Activated CD4-positive, CD25-positive, alpha-beta regulatory T cell treated with anti-CD3 and anti-CD28 coated beads, Interleukin-2, amount 50 U/mL, for 24 hours (primary cell): ENCODE measurements at regions not wholly inside any gene's neighbourhood (a gene's known extent, or its start where the extent isn't known, plus 50 kb on each side); places are given as distances from the start of the nearest gene placed in this dataset.
"Not testable (repeated sequence)": the region's sequence is repeated elsewhere in the genome, so short reads cannot be mapped to it uniquely, and the experiment has no call there.

Experiments
- ATAC-seq, 2 donors: fragments of 150-1000 bp; cut with Tn5 transposase; one replicate each; pipeline ENCODE4 v1.10.0; 2021; ENCODE audit warnings: mild to moderate bottlenecking in 1 of 2, moderate library complexity in 1 of 2

DNA sequence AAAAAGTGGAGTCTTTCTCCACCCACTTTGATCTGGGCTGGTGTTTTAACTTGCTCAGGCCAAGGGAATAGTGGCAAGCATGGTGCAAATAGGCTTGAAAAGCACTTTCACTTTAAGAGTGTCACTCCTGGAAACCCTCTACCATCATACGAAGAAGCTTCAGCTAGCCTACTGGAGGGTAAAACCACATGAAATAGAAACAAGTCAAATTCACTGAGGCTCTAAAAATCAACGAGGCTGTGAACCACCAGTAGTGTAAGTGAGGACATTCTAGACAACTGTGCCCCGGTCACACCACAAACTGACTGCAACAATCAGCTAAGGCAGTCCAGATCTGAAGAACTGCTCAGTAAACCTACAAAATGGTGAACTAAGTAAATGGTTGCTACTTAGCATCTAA is 2366.3 kb upstream of the C9orf72 start:
- ATAC-seq: no peak

DNA sequence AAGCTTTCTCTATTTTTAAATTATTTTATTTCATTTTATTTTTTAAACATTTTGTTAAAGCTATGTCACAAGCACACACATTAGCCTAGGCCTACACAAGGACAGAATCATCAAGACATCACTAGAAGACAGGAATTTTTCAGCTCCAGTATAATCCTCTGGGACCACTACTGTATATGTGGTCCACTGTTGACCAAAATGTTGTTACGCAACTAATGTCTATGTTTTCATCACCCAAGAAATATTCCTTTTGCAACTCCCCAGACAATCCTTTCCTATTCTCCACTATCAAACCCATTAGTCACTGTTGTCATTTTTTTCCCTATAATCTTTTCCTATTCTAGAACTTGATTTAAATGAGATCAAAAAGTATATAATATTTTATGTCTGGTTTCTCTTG is 2371.7 kb upstream of the C9orf72 start:
- ATAC-seq: no peak

GRCh38 chr9:29958469-29958868 is 2385.2 kb upstream of the C9orf72 start:
- ATAC-seq: no peak

- no peak for ATAC-seq
Measured at GRCh38 chr9:29965834-29966233, 2392.6 kb upstream of the C9orf72 start.

- no peak for ATAC-seq
Measured at GRCh38 chr9:29966247-29966646, 2393.0 kb upstream of the C9orf72 start.

DNA sequence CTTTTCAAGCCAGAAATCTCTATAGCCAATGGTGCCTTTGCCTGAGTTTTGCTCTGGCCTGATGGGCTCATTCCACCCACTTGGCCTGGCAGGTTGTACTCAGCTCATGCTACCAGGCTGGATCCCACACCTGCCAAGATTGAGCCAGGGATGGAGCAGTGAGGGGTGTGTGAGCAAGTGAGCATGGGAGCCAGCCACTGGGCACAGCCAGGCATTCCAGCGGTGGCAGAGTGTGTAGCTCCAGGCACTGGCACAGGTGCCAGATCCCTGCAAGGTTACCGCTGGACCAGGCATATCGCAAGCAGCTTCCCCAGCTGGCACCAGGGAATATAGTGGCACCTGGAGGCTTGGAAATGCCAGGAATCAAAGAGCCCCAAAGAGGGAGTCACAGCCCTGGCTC is 2395.6 kb upstream of the C9orf72 start:
- no peak for ATAC-seq

DNA sequence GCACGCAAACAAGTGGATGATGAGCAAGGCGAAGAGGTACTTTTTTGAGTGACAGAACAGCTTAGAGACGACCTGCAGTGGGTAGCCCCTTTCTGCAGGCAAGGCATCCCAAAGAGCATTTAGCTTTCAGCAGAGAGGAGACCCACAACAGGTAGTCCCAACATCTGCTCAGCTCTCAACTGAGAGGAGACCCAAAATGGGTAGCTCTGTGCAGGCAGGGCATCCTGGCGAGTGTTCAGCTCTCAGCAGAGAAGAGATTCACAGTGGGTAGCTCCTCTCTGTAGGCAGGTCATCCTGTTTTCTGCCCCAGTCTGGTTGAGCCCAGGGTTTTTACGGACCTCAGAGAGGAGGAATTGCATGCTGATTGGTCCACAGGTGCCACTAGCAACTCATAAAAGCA is 2396.1 kb upstream of the C9orf72 start:
- no peak for ATAC-seq

DNA sequence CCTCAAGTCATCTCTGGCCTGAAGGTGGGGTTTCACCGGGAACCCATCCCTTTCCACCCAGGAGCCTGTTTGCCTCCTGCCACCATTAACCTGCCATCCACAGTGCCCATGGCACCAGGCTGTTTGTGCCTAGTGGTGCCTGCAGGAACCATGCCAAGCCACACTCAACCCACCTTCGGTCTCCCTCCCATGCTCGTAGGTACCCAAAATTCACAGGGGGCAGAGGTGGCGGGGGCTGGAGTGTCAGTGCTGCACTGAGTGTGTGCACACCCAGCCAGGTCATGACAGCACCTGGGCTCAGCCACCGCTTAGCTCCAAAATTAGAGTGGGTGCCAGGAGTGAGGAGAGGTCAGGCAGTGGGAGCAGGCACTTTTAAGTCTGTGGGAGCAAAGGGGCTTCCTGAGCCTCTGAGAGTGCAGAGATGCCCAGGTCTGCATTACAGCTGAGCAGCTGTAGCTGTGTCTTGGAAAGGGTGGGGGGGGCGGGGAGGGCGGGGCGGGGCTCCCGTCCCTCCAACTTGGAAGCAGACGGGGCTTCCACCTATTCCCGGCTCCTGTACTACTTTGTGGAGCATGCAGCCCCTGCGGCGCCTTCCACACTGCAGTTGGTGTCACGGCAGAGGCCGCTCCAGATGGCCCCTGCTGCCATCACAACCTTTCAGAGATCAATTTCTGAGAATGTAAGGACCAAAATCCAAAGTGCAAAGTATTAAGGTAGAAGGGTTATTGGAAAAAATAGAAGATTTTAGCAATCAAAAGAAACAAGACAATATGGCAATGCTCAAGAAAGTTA is 2396.8 kb upstream of the C9orf72 start:
- ATAC-seq: no peak

DNA sequence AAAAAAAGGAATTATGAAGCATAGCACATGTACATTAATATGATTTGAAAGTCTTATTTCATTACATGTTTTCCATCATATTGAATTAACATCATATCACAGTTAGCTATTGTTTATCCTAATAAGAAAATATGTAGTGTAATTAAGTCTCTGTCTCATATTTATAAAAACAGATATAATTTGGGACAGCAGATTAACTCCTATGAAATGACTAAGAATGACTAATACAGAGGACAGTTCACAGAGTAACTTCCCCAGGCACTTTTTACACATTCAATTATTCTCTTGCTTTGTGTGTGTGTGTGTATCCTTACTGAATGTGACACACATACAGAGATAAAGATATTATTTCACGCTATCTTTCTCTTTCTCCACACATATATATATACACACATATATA is 2400.9 kb upstream of the C9orf72 start:
- no peak for ATAC-seq

DNA sequence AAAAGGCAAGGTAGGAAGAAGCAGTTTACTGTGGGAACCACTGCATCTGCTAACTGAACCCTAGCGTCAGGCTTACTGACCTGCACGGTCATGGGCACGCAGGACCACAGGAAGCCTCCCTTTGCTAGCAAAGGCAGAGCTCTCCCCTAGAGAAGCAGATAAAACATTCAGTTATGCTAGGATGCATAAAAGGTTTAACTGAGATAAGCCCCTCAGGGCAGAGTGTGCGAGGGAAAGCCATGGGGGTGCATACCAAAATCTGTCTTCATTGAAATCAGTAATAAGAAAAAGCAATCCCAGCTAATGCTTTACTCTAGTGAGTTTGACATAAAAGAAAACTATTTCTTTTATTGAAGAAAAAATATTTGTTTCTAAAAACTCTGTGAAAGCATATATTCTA is 2403.7 kb upstream of the C9orf72 start:
- ATAC-seq: no peak

DNA sequence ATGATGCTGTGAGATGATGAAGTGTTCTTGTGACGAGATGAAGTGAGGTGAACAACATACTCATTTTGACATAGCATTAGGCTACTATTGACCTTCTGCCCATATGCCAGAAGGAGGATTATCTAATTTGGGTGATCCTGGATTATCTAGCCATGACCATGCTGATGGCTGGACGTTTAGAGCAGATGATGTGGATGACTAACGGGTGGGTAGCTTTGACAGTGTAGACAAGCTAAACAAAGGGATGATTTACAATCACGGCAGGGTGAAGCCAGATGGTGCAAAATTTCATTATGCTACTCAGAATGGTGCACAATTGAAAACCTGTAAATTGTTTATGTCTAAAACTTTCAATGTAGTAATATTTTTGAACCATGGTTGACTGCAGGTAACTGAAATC is 2403.4 kb upstream of the ACO1 start:
- ATAC-seq: no peak

- no peak for ATAC-seq
Measured at GRCh38 chr9:29999645-30000044, 2384.8 kb upstream of the ACO1 start.

GRCh38 chr9:30010691-30011090 is 2373.8 kb upstream of the ACO1 start:
- no peak for ATAC-seq

- no peak for ATAC-seq
Measured at GRCh38 chr9:30012622-30013021, 2371.8 kb upstream of the ACO1 start.

- ATAC-seq: no peak
Measured at GRCh38 chr9:30015073-30015472, 2369.4 kb upstream of the ACO1 start.

- no peak for ATAC-seq
Measured at GRCh38 chr9:30020161-30020560, 2364.3 kb upstream of the ACO1 start.

- ATAC-seq: no peak
Measured at GRCh38 chr9:30035761-30036160, 2348.7 kb upstream of the ACO1 start.

DNA sequence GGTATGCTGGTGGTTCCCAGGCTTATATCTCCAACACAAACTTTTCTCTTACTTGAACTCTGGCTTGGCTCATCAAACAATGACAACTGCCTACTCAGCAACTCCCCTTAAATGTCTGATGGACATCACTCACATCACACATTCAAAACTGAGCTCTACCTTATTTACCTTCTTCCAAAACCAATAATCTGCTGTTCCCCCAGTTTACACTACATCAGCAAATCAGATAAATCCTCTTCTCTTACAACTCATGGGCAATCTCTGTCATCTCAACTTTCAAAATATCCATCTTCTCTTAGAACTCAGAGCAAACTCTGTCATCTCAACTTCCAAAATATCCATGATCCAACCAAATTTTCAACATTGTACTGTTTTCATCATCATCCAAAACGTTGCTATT is 2347.9 kb upstream of the ACO1 start:
- no peak for ATAC-seq

DNA sequence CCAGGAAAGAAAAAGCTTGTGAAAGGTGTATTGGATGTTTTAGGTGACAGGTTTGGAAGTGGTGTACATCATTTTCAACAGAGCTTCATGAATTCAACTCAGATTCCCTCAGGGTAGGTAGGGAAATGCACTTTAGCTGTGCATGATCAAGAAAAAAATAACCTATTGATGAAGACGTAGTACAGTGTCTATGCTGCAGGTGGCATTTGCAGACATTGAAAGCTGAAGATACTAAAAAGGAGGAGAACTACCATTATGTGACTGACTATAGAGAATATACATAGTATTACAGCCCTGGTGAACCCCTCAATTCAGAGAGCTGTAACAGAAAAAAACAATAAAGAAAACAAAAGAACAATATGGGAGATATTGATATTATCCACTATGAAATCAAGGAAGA is 2344.7 kb upstream of the ACO1 start:
- no peak for ATAC-seq

DNA sequence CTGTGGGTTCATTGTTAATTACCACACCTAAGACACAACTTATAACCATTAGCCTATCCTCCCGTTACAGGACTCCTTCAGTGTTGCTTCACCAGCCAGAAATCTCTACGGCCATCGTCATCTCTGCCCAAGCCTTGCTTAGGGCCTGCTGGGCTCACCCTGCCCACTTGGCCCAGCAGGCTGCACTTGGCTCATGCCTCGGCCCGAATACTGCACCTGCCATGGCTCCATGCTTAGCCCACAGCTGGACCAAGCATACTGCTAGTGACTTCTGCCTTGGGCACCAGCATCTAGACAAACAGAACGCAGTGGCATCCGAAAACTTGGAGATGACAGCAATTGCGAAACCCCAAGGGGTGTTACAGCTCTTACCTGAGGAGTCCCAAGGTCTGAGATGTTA is 2336.0 kb upstream of the ACO1 start:
- no peak for ATAC-seq

DNA sequence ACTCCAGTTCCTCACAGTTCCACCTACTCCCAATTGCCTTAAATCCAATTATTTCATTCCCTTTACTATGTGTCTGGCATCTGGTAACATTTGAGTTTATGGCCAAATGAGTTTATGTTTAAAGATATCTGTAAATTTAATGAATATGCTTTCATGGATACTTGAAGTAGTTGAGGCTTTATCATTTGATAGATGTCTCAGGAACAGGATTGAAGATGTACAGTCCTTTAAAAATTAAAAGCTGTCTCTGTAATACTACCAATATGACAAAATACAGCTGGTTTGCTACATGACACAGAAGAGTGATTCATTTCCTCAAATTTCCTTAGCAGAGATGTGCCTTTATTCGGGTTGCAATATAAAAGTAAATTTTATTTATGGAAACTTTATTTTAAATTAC is 2326.0 kb upstream of the ACO1 start:
- no peak for ATAC-seq

GRCh38 chr9:30060976-30061375 is 2323.5 kb upstream of the ACO1 start:
- no peak for ATAC-seq

DNA sequence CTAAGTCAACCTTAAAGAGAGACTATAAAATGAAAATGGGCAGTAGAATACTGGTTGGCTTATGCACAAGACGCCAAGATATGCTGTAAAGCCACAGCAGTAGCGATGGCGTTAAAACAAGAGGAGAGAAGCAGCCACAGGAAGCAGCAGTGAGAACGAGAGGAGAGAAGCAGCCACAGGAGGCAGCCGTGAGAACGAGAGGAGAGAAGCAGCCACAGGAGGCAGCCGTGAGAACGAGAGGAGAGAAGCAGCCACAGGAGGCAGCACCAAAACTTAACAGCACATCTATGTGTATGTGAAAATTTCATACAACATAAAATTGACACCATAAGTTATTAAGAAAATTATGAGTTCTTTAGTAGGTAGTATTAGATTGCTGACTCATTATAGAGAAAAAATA is 2318.6 kb upstream of the ACO1 start:
- ATAC-seq: no peak

- not testable (repeated sequence) for ATAC-seq
Measured at GRCh38 chr9:30069236-30069635, 2315.2 kb upstream of the ACO1 start.

- ATAC-seq: peak; percentile 4 to 5
Measured at GRCh38 chr9:30075022-30075421, 2309.4 kb upstream of the ACO1 start.
